HG02840 (cell line): ENCODE measurements at regions not wholly inside any gene's neighbourhood (a gene's known extent, or its start where the extent isn't known, plus 50 kb on each side); places are given as distances from the start of the nearest gene placed in this dataset.

Experiments
- ATAC-seq: cut with Tn5 transposase; IDR thresholded peaks from one replicate; pipeline ENCODE4 v1.9.1; 2021; ENCODE audit warnings: mild to moderate bottlenecking, moderate library complexity, moderate number of reproducible peaks; ENCODE audit not compliant: unreplicated experiment, low FRiP score

- ATAC-seq = no peak
These were observed 266.8 kb downstream of the NEDD1 start for GRCh38 chr12:97173688-97174410.

- no peak for ATAC-seq
These were observed 270.4 kb downstream of the NEDD1 start for GRCh38 chr12:97177481-97177880.

DNA sequence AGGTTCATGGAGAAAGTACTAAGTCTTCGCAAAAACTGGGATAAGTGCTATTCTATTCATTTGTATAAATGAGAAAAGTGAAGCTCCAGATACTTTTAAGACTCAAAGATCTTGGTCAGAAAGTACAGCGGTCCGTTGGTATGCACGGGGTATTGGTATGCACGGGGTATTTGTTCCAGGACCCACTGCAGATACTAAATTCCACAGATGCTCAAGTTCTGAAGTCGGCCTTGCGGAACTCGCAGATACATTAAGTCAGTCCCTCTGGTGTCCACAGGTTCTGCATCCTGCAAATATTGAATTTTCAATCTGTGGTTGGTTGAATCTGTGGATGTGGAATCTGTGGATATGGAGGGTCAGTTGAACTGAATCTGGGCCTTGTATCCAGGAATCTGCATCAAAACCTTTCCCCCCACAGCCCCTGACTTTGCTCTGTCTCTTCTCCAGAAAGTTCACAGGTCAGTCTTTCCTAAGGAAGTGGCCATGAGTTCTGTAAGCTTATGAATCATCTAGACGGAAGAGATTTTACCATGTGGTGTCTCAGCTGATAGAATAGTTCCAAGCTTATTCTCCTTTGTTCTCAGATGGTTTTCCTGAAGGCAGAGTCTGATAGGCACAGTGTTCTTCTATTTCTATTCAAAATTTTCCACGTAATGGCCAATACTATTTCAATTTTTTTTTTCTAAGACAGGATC, 274.7 kb downstream of the NEDD1 start:
- ATAC-seq = no peak

DNA sequence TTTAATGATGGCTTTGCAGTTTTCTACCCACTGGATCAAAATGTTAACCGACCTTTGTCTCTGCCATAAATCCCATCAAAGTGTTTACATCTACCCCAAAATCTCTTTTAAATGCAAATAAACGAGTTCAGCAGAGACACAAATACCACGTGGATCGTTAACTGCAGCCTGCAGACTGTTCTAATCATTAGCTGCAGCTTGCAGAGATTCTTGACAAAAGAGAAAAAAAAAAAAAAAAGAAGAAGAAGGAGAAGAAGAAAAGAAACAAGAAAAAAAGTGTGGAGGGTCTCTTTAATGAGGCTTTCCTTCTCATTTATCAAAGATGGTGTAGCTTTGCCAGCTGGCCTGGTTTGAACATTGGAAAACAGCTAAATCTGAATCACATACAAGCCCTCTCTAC, 275.7 kb downstream of the NEDD1 start:
- ATAC-seq = no peak

- ATAC-seq = no peak
These were observed 277.2 kb downstream of the NEDD1 start for GRCh38 chr12:97184127-97184773.

DNA sequence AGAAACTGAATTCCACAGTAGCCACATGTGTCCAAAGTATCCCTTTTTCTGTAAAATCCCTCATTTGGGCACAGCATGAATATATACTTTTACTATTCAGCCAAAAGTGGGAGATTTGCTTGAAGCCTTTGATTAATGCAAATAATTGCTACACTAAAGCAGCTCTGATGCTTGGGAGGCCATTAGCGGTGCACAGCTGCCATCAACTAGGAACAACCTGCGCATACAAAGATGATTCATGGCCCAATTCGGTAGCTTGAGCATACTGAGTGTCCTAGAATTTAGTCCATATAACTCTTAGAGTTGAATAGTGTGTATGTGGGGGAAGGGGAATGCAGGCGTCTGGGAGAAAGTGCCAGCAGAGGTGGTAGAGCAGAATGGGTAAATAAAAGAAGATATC, 277.0 kb upstream of the RMST start:
- ATAC-seq = no peak

DNA sequence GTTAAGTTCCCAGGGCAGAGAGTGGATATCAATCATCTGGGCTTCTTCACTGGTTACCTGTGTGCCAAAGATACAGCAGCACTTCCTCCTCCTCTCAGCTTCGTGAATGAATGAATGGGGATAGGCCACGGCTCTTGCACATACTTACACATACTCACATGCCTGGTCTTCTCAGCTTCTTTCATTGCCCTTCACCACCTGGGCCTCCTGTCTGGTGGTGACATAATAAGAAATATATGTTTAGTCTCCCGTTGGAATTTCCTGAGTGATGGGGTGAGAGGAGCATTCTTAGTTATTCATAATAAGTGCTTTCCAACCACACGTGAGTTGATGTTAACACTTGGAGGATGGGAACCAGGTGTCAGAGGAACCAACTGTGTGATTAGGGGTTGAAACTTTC, 268.1 kb upstream of the RMST start:
- no peak for ATAC-seq

GRCh38 chr12:97200181-97200580, 262.4 kb upstream of the RMST start:
- no peak for ATAC-seq

DNA sequence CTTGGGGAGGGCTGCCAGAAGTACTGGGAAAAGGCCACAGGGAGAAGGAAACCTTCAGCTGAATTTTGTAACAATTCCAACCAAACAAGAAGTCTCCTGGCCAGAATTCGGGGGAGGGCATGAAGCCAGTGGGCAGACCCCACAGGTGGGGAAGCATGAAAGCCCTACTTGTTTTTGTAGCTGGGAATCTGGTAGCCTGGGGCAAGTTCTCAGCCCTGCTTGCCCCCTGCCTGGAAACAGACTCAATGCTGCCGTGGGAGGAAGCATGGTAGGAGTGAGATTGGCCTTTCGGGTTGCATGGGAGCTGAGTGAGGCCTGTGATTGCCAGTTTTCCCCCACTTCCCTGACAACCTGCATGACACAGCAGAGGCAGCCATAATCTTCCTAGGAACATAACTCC, 259.2 kb upstream of the RMST start:
- no peak for ATAC-seq

DNA sequence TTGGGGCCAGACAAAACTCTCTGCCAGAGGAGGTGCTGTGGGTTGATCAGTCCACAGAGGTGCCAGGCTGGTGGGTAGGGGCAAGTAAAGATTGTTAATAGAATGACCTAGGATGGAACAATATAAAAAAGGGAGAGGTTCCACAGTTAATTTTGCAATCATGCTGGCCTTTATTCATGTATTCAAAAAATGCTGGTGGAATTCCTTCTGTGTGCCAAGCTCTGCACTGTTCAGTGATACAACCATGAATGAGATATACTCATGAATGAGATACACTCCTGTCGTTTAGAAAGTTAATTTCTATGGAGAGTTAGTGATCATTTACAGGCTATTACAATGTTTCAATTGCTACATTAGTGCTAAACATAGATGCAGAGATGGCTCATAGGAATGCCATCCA, 252.6 kb upstream of the RMST start:
- no peak for ATAC-seq

GRCh38 chr12:97211416-97211930, 251.1 kb upstream of the RMST start:
- ATAC-seq = no peak

DNA sequence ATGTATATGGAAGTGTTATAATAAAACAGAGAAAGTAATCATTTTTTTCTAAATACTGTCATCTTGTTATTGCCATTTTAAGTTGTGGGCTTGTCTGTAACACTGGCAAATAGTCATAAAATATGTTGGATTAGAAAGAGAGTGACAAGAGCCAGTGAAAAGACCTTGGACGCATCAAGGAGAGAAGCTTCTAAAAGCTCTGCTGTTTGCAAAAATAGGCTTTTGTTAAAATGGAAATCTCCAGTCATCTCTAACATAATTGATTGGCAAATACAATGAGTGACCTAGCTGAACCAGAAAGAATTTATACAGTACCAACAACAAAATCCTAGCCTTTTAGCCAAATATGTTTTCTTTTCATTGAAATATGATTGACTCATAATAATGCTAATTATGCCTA, 245.8 kb upstream of the RMST start:
- no peak for ATAC-seq

- no peak for ATAC-seq
These were observed 240.2 kb upstream of the RMST start for GRCh38 chr12:97222391-97222790.

GRCh38 chr12:97223419-97223818, 239.2 kb upstream of the RMST start:
- no peak for ATAC-seq

DNA sequence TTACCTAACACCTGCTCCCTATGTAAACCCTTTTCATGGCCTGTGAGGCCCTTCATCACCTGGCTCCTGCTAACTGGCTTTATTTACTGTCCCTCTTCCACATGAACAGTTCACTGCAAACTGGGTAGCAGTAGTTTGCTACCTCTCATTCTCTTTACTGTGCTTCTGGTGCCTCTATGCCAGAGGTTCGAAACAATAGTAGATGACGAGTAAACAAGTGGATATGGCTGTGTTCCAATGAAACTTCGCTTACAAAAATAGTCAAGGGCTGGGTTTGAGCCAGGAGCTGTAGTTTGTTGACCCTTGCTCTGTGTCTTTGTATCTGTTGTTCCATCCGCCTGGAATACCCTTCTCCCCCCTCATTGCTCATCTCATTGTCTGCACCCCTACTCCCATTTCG, 233.6 kb upstream of the RMST start:
- no peak for ATAC-seq

GRCh38 chr12:97235102-97235501, 227.5 kb upstream of the RMST start:
- no peak for ATAC-seq

GRCh38 chr12:97246368-97246767, 216.2 kb upstream of the RMST start:
- no peak for ATAC-seq

GRCh38 chr12:97250483-97250882, 212.1 kb upstream of the RMST start:
- no peak for ATAC-seq

GRCh38 chr12:97257726-97258125, 204.9 kb upstream of the RMST start:
- ATAC-seq = no peak

GRCh38 chr12:97259098-97259497, 203.5 kb upstream of the RMST start:
- no peak for ATAC-seq

DNA sequence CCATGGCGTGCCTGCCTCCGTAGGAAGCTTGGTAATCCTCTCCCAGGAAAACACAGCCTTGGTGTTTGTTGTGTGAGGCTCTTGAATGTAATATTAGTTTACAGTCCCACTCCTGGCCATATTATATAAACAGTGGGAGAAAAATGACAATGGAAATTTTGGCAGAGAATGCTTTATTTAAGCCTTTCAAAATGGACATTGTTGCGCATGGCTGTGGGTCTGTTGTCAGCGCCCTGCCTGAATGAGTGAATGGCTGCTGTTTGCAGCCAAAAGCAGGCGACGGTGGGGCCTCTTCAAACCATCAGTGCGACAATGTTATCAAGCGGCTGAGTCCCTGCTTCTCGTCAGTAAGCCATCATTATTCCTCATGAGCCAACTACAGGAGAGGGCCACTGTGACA, 201.8 kb upstream of the RMST start:
- no peak for ATAC-seq

DNA sequence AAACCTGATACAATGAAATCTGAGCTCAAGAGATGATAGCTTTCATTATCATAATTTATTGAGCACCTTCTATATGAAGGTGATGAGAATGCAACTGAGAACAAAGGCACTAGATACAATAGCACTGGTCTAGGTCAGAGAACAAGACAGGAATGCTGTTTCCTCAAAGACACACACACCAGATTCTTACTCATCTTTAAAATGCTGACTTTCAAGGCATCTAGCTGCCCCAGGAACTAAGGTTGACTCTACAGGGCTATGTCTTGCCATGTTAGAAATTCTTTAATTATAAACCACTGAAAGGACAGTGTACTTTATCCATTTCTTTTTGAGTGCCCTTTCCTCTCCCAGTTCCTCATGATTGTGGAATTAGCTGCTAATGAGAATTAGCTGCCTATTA, 195.4 kb upstream of the RMST start:
- ATAC-seq = no peak
